ENCODE measurements at regions not wholly inside any gene's neighbourhood (a gene's known extent, or its start where the extent isn't known, plus 50 kb on each side); places are given as distances from the start of the nearest gene placed in this dataset.

GRCh38 chr9:695252-695651, 146.2 kb upstream of the DMRT1 start:
- no peak for DNase-seq

DNA sequence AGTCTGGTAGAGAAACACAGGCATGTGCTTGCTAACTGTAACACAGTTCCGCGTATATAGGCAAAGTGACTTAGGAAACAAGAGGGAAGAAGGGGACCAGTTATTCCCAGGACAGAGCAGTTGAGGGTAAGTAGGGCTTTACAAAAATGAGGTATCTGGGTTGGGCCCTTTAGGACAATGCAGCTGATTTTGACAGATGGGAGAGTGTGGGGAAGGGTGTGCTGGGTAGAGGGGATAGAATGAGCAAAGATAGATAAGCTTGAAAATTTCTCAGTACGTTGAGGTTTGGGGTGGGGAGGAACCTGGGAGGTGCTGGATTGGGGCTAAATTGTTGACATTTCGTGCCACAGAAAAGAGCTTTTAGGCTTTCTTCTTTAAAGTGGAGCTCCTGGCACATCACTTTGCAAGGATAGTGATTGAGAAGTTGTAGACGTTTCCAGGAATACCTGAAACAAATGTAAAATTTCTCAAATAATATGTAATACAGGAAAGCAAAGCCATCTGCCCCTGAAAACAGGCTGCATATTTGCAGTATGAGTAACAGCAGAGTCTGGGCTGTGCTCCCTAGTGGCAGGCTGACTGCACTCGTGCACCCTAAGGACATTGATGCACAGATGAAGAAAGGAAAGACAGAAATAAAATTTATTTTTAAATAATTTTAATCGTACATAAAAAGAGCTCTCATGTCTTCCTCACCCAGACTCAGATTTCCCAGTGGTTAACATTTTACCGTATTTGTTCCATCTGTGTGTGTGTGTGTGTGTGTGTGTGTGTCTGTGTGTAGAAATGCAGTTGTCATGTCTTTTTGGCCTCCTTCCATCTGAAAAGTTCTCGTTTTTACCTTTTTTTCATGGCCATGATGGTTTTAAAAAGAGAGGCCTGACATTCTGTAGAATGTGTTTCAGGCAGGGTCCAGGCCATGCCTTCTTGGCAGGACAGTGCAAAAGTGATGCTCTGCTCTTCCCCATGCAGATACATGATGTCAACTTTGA, 144.9 kb upstream of the DMRT1 start:
- DNase-seq: no peak

GRCh38 chr9:698276-698675, 143.2 kb upstream of the DMRT1 start:
- no peak for DNase-seq

GRCh38 chr9:698954-699353, 142.5 kb upstream of the DMRT1 start:
- no peak for DNase-seq

GRCh38 chr9:699396-699795, 142.1 kb upstream of the DMRT1 start:
- no peak for DNase-seq

- peak; percentile 23 for DNase-seq
Measured at GRCh38 chr9:700365-701282, 140.9 kb upstream of the DMRT1 start.

DNA sequence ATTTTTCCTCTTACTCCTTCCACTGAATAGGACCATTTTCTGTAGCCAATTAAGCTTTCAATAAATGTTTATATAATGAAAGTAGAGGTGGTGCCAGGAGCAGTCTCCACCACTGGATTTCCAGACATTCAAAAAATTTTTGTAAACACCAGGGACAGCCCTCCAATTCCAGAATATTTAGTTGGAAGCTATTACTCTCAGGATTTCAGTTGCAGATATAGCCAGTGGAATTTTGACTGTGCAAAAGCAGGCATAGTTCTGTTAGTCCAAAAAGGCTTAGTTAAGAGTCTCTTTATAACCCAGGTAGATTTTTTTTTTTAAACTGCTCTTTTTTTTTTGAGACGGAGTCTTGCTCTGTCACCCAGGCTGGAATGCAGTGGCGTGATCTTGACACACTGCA, 138.1 kb upstream of the DMRT1 start:
- DNase-seq: no peak

DNA sequence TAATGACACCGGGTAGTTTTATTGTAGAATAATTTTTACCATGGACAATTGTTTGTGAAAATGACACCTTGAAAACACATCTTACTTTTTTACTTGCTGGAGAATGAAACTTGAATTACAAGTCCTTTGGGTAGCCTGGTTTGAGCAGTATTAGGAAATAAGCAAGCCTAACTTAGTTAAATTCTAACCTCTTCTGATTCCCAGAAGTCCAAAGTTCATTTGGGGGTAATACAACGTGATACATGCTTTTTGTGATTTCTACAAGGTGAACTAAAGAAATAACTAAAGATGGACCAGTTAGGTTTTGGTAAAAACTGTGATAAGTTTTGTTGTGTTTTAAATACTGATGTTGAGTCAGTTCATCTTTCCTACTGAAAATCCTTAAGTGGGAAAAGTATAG, 135.4 kb upstream of the DMRT1 start:
- DNase-seq: no peak

GRCh38 chr9:706606-707459, 134.7 kb upstream of the DMRT1 start:
- no peak for DNase-seq

DNA sequence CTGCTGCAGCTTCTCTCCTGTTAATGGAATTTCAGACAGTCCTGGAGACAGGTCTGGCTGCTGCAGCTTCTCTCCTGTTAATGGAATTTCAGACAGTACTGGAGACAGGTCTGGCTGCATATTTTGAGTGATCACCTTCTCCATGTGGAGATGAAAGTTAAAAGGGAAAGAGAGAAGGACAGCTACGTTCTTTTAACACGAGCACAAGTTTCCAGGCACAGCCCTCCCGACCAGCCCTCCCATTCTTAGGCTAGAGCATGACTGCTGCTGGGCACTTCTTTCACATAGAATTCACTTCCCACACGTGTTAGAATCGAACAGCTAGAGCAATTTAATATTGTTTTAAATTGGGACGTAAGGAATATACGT, 133.3 kb upstream of the DMRT1 start:
- no peak for DNase-seq

GRCh38 chr9:708551-709432, 132.7 kb upstream of the DMRT1 start:
- DNase-seq: no peak

DNA sequence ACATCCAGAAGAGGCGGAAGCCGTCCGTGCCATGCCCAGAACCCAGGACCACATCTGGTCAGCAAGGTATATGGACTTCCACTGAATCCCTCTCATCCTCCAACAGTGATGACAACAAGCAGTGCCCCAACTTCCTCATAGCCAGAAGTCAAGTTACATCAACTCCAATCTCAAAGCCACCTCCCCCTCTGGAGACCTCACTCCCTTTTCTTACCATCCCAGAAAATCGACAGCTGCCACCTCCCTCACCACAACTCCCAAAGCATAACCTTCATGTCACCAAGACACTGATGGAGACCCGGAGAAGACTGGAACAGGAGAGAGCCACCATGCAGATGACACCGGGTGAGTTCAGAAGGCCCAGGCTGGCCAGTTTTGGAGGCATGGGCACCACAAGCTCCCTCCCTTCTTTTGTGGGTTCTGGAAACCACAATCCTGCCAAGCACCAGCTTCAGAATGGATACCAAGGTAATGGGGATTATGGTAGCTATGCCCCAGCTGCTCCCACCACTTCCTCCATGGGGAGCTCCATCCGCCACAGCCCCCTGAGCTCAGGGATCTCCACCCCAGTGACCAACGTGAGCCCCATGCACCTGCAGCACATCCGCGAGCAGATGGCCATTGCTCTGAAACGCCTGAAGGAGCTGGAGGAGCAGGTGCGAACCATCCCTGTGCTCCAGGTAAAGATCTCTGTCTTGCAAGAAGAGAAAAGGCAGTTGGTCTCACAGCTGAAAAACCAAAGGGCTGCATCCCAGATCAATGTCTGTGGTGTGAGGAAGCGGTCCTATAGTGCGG, 130.3 kb upstream of the DMRT1 start:
- no peak for DNase-seq

- no peak for DNase-seq
Measured at GRCh38 chr9:711761-712553, 129.5 kb upstream of the DMRT1 start.

DNA sequence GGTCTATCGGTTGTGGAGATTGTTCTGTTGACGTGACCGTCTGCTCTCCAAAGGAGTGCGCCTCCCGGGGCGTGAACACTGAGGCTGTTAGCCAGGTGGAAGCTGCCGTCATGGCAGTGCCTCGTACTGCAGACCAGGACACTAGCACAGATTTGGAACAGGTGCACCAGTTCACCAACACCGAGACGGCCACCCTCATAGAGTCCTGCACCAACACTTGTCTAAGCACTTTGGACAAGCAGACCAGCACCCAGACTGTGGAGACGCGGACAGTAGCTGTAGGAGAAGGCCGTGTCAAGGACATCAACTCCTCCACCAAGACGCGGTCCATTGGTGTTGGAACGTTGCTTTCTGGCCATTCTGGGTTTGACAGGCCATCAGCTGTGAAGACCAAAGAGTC, 128.9 kb upstream of the DMRT1 start:
- DNase-seq: no peak

- no peak for DNase-seq
Measured at GRCh38 chr9:713091-713490, 128.4 kb upstream of the DMRT1 start.

DNA sequence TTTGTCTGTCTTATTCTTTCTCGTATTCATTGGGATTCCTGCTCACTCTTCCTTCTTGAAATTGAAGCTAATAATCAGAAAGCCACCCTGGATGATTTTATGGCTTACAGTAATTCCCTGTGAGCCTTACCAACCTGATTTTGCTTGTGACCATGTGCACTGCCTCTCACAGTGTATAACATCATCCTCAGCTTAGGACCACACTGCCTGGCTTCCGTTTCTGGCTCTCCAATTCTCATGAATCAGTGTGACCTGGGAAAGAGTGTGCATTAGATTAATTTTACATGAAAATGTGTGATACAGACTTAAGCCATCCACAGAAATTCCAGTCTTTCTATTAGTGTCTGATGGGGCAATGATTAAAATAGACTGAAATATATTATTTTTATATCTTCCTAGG, 126.8 kb upstream of the DMRT1 start:
- DNase-seq: no peak

- DNase-seq: no peak
Measured at GRCh38 chr9:715300-715699, 126.2 kb upstream of the DMRT1 start.

DNA sequence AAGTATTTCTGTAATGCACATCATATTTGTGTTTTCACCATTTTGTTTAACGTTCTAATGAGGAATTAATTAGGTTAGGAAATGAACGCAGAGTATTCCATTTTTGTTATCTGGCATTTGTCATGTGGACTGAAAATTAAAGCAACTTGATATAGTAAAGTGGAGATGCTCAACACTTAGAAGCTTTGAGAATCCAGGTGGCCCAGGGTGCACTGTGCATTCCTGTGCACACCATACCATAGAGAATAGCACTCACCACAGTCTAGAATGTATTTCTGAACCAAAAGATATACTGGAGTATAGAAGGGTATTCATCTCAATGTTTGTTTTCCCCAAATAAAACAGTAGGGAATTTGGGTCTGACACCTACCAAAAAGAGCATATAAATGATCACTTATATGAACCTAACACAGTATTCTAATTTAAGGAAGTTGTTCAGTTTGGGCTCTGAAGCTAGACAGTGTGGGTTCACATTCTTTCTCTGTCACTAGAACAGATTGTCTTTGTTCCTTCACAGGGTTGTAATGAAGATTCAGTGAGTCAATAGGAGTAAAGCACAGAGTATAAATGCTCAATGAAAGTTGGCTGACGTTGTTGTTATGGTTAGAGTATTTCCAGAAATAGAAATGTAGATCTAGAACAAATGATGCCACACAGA, 125.6 kb upstream of the DMRT1 start:
- DNase-seq: no peak

DNA sequence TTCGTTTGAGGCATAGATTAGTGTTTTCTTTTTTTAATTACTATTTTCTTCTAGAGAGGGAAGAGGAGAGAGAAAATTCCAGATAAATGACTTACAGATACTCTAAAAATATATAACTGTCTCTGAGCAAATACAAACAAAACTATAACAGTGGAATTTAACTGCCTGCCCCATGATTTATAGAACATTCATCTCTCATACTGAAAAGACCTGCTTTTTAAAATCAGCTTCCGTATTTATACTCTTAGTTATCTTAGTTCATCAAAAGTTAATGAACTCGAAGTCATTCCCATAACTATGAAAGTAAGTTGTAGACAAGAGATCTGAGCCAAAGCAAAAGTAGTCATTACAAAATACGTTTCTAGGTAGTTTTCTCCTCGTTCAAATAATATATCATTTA, 123.8 kb upstream of the DMRT1 start:
- DNase-seq: no peak
